ENCODE measurements at regions not wholly inside any gene's neighbourhood (a gene's known extent, or its start where the extent isn't known, plus 50 kb on each side); places are given as distances from the start of the nearest gene placed in this dataset.

GRCh38 chr2:129297430-129297829 is 682.0 kb upstream of the RAB6C start:
- Histone ChIP-seq H3K4me1 (ENCODE audit: control insufficient read depth, extremely low read depth, insufficient read depth, low read length) (no peaks in the 10 kb centered on the region), H3K36me3 (ENCODE audit: control insufficient read depth in 2 of 2, extremely low read depth in 1 of 2, insufficient read depth in 2 of 2, low read length in 2 of 2) (no peaks in the 10 kb centered on the region), H3K4me2 (ENCODE audit: insufficient read depth, low read length) (no peak overlapping the region), H3K27me3 (ENCODE audit: control insufficient read depth in 2 of 2, insufficient read depth in 2 of 2, low read length in 2 of 2) (no peaks in the 10 kb centered on the region), H3K27ac (ENCODE audit: insufficient read depth, low read depth, low read length) (no peak overlapping the region), H3K9me1 (replicated peaks; ENCODE audit: control insufficient read depth, extremely low read depth, insufficient read depth, low read length) (no peaks in the 10 kb centered on the region), H3K79me2 (ENCODE audit: control insufficient read depth, insufficient read depth, low read length) (no peaks in the 10 kb centered on the region), H3K9me3 (replicated peaks; ENCODE audit: control insufficient read depth, insufficient read depth, low read length) (peaks cover 6% of the 10 kb centered on the region), H3K9ac (replicated peaks; ENCODE audit: extremely low read depth, insufficient read depth, low read length) (no peak overlapping the region), H3K4me3 (replicated peaks in 1 of 3; ENCODE audit: insufficient read depth in 1 of 3, low read depth in 1 of 3, low read length in 3 of 3) (no peak overlapping the region), H2AFZ (ENCODE audit: low read depth, low read length) (no peak overlapping the region), H4K20me1 (replicated peaks; ENCODE audit: control insufficient read depth, extremely low read depth, insufficient read depth, low read length) (no peaks in the 10 kb centered on the region)
- no peak for FAIRE-seq
- CTCF ChIA-PET: no interaction called here
- dilution Hi-C loops (cut with MboI; ENCODE audit: extremely low pct_ligation_motif_present, low sequenced_read_pairs) (no loop called here), intact Hi-C loops (cut with micrococcal nuclease) (no loop called here)
- DNase-seq (ENCODE audit: low read depth, low spot score): no peak
- TF ChIP-seq CTCF (IDR thresholded peaks at IDR 0.05; ENCODE audit: extremely low read depth in 1 of 2, insufficient read depth in 1 of 2, low read depth in 1 of 2, low read length in 2 of 2) (no peak), EZH2 (IDR thresholded peaks at IDR 0.05; ENCODE audit: borderline replicate concordance, low read depth, low read length, severe bottlenecking) (no peak), MAX (IDR thresholded peaks at IDR 0.05; ENCODE audit: insufficient read depth, insufficient read length) (no peak), POLR2A (IDR thresholded peaks at IDR 0.05; ENCODE audit: low read depth, low read length) (no peak), MYC (IDR thresholded peaks at IDR 0.05; ENCODE audit: low read depth, low read length) (no peak), GATA2 (IDR thresholded peaks at IDR 0.05; ENCODE audit: insufficient read depth, insufficient read length, low read depth, low read length) (no peak), POLR2AphosphoS5 (IDR thresholded peaks at IDR 0.05; ENCODE audit: insufficient read depth, low read depth, low read length) (no peak), FOS (IDR thresholded peaks at IDR 0.05; ENCODE audit: borderline replicate concordance, insufficient read depth, low read length) (no peak), JUN (IDR thresholded peaks at IDR 0.05; ENCODE audit: borderline replicate concordance, insufficient read depth, insufficient read length, low read depth) (no peak)
- no TSS peak for BruUV-seq (replicated peaks)
- POLR2A ChIA-PET: no interaction called here
